Caki2 (cell line): ENCODE measurements at regions not wholly inside any gene's neighbourhood (a gene's known extent, or its start where the extent isn't known, plus 50 kb on each side); places are given as distances from the start of the nearest gene placed in this dataset.
"Not testable (repeated sequence)": the region's sequence is repeated elsewhere in the genome, so short reads cannot be mapped to it uniquely, and the experiment has no call there.

Experiments used
- DNase-seq: peaks from one replicate; pipeline ENCODE4 v3.0.0-alpha.2; 2015; ENCODE audit warnings: low read depth
- in situ Hi-C: cut with HindIII; loops from 2 replicates; pipeline ENCODE4 v1.10.0; 2016; ENCODE audit warnings: low sequenced_read_pairs, low pct_unique_long_range_greater_than_20kb, mixed read lengths

DNA sequence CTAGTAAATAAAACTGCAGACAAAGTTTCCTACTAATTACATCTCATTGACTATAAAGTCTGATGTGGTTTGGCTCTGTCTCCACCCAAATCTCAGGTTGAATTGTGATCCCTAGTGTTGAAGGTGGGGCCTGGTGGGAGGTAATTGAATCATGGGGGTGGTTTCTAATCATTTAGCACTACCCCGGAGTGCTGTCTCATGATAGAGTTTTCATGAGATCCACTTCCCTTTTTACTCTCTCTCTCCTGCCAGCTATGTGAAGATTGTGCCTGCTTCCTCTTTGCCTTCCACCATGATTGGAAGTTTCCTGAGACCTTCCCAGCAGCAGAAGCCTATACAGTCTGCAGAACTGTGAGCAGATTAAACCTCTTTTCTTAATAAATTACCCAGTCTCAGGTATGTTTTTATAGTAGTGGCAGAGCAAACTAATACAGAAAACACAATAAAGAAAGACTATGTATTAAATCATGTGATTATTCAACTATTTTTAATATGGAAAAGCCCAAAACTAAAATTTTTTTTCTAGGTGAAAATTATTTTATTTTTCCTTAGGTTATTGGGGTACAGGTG, 232.1 kb downstream of the FZD1 start:
- in situ Hi-C loops: no loop called here
- no peak for DNase-seq

- DNase-seq, in situ Hi-C loops: not testable (repeated sequence)
Measured at GRCh38 chr7:91497277-91497676, 233.0 kb downstream of the FZD1 start.

DNA sequence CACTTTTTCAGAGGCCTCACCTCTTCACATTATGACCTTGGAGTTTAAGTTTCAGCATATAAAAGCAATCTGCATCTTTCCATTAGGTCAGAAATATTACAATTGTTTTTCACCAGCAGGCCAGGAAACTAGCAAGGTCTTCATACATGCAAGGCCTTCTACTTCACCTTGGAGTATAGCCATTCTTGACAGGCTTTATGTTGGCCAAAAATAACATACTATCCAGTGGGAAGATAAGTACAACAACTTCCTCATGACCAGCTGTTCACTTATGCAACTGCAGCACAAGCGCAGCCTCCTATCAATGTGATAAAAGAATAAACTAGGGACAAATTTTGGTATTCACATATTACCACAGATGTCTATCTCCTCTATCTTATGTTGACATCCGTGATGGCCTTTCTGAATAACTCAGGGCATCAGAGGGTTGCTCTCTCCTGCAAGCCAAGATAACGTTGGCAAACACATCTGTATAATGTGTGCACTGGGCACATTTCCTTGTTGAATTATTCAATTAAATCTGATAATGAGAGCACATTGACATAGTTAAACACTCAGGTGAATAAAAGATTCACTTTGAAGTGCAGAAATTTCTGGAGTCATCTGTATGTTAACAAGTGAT, 239.8 kb downstream of the FZD1 start:
- no peak for DNase-seq
- in situ Hi-C loops: no loop called here

DNA sequence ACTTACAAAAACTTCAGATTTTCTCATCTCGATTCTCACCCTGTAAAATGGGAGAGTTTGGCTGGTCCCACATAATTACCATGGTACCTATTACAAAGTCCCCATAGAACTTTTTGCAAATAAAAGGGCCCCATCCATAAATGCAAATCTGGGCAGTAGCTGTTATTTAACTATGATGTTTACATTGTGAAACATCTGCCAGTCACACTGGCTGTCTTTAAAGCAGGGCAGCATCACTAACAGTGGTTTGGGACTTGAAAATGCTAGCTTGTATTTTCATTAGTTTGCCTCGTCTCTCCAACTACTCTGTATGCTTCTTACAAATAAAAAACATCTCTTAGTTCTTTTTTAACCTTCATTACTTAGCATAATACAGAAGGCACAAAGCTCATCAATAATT, 240.7 kb downstream of the FZD1 start:
- DNase-seq: no peak
- in situ Hi-C loops: no loop called here

DNA sequence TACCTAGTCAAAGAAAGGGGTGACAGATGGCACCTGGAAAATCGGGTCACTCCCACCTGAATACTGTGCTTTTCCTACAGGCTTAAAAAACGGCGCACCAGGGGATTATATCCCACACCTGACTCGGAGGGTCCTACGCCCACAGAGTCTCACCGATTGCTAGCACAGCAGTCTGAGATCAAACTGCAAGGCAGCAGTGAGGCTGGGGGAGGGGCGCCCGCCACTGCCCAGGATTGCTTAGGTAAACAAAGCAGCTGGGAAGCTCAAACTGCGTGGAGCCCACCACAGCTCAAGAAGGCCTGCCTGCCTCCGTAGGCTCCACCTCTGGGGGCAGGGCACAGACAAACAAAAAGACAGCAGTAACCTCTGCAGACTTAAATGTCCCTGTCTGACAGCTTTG, 242.7 kb downstream of the FZD1 start:
- in situ Hi-C loops, DNase-seq: not testable (repeated sequence)

DNA sequence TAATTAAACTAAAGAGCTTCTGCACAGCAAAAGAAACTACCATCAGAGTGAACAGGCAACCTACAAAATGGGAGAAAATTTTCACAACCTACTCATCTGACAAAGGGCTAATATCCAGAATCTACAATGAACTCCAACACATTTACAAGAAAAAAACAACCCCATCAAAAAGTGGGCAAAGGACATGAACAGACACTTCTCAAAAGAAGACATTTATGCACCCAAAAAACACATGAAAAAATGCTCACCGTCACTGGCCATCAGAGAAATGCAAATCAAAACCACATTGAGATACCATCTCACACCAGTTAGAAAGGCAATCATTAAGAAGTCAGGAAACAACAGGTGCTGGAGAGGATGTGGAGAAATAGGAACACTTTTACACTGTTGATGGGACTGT, 247.6 kb downstream of the FZD1 start:
- DNase-seq, in situ Hi-C loops: not testable (repeated sequence)

- in situ Hi-C loops: no loop called here
- peak; percentile 2 for DNase-seq
Measured at GRCh38 chr7:91512958-91513357, 248.7 kb downstream of the FZD1 start.

- DNase-seq: no peak
- in situ Hi-C loops: no loop called here
Measured at GRCh38 chr7:91514591-91514990, 250.4 kb downstream of the FZD1 start.

DNA sequence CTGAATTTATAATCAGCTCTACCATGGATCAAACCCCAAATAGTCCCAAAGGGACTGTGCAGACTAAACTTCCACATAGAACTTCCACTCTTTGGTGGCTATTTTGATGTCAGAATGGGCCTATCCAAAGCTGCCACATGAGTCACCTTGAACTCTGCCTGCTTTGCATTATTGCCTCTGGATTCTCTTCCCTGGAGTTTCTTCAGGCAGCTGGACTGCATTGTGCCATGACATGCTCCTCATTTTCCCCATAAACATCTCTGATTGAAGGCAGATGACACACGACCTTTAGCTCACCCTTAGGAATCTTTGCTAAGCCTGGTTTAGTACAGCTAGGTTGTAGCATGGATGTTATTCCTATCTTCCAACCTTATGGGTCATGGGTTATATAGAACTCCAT, 251.7 kb downstream of the FZD1 start:
- in situ Hi-C loops: no loop called here
- no peak for DNase-seq

GRCh38 chr7:91517201-91517785, 253.1 kb downstream of the FZD1 start:
- in situ Hi-C loops: no loop called here
- no peak for DNase-seq

- no peak for DNase-seq
- in situ Hi-C loops: no loop called here
Measured at GRCh38 chr7:91518058-91518457, 253.8 kb downstream of the FZD1 start.

- in situ Hi-C loops: no loop called here
- DNase-seq: no peak
Measured at GRCh38 chr7:91519241-91520158, 255.3 kb downstream of the FZD1 start.

GRCh38 chr7:91520645-91521044, 256.4 kb downstream of the FZD1 start:
- DNase-seq: no peak
- in situ Hi-C loops: no loop called here

DNA sequence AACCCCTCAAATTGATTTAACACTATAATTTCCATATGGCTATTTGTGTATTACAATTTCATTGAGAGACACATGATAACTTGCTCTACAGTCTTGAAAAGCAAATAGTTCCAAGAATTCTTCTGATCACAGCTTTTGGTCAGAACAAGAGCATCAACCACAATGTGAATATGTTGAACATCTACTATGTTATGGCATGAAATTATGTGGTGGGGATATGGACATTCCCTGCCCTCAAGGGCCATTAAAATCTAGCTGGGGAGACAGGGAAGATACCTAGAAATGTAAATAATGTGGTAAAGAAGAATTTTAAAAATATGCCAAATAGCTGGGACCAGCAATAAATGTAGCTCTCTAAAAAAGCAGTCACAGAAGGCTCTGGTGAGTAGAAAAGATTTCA, 262.2 kb downstream of the FZD1 start:
- in situ Hi-C loops: no loop called here
- no peak for DNase-seq

GRCh38 chr7:91527460-91527859, 263.2 kb downstream of the FZD1 start:
- DNase-seq: no peak
- in situ Hi-C loops: no loop called here

DNA sequence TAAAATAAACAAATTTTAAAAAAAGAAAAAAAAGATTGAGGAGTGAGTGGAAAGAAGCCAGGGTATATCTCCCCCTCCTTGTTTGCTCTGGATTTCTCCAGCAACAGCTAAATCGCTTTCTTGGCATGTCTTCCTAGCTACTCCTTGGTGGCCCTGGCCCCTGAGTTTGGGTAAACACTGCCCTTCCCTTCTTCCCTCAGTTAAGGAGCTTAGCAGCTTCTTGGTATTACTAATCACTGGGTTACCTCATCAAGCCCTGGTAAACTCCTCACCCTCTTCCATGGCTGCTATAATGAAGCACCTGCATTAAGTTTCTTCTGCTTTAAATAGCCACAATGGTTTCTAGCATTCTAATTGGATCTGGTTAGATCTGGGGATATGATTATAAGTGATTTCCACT, 269.8 kb downstream of the FZD1 start:
- DNase-seq: no peak
- in situ Hi-C loops: no loop called here

DNA sequence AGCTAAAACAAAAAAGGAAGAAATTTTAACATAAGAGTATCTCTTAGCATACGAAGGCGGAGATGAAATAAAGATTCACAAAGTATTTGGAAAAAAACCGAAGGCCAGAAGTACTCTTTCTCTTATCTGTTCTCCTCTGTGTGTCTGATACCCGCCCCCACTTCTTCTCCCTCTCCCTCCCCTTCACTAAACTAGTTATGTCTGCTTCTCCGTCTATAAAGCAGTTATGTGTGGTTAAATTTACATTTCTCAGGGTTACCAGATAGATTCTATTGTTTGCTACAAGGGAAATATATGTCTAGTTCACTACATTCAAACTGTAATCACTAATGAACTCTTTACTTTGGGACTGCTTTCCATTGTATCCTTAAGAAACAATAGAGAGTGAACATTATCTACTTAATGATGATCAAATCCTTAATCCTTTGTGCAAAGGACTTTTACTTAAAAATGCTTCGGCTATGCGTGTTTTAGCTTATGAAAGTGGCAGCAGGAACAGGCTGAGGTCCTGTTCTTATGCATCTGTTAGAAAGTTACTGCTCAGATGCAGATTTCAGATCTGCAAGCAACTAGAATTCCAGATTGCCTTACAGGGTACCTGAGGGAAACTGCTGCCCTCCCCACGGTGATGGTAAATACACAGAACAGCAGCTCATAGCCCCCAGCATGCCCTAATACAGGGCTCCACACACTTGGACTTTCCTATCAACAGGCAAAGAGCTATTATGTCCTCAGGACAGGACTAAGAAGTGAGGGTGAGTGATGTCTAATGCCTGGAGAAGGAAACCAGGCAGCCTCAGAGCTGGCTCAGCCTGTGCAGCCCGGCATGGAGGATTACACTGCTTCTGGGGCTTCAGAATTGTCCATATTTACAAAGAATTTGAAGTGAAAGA, 273.3 kb downstream of the FZD1 start:
- in situ Hi-C loops: no loop called here
- DNase-seq: no peak

DNA sequence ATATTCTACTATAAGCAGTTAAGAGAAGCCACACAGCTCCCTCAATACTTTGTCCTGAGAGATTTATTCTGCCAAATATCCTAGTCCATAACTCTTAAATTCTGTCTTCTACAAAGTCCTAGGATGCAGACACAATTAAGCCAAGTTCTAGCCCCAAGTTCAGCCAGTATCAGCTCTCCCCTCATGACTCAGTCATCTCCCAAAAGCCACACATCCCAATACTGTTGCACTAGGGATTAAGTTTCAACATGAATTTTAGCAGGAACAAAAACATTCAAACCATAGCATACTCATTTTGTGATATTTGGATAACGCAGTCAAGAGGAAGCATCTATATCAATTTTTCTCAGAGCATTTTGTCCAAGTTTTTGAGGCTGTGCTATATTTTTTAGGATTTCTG, 277.4 kb downstream of the FZD1 start:
- in situ Hi-C loops: no loop called here

More for the DNA sequence above, 277.4 kb downstream of the FZD1 start:
- DNase-seq: no peak
